ENCODE measurements at regions not wholly inside any gene's neighbourhood (a gene's known extent, or its start where the extent isn't known, plus 50 kb on each side); places are given as distances from the start of the nearest gene placed in this dataset.

- Histone ChIP-seq H2BK12ac (ENCODE audit: low read depth, low read length) (no peak overlapping the region), H3K4ac (replicated peaks; ENCODE audit: insufficient read length, low read depth, low read length) (no peak overlapping the region), H3K4me1 (replicated peaks in 1 of 4; ENCODE audit: control insufficient read depth in 3 of 4, insufficient read depth in 4 of 4, low read length in 3 of 4) (no peaks in the 10 kb centered on the region), H3K4me2 (ENCODE audit: insufficient read depth in 1 of 2, low read depth in 2 of 2, low read length in 2 of 2) (no peak overlapping the region), H3K9me3 (ENCODE audit: insufficient read depth in 2 of 2, low read depth in 1 of 2, low read length in 1 of 2) (no peaks in the 10 kb centered on the region), H3K18ac (ENCODE audit: extremely low read depth, low read length) (no peak overlapping the region), H3K23me2 (ENCODE audit: low read depth, low read length) (no peaks in the 10 kb centered on the region), H3K36me3 (ENCODE audit: control insufficient read depth in 2 of 4, insufficient read depth in 4 of 4, low read length in 3 of 4) (no peaks in the 10 kb centered on the region), H4K91ac (replicated peaks; ENCODE audit: insufficient read length, low read length) (no peak overlapping the region), H3K9ac (replicated peaks in 1 of 4; ENCODE audit: extremely low read depth in 1 of 4, low read depth in 3 of 4, low read length in 3 of 4) (no peak overlapping the region), H2BK5ac (ENCODE audit: low read depth, low read length) (no peak overlapping the region), H3K56ac (replicated peaks; ENCODE audit: insufficient read length, low read depth, low read length) (no peak overlapping the region), H3K27me3 (replicated peaks in 1 of 4; ENCODE audit: control insufficient read depth in 3 of 4, extremely low read depth in 1 of 4, insufficient read depth in 3 of 4, low read length in 3 of 4) (no peaks in the 10 kb centered on the region), H4K5ac (ENCODE audit: insufficient read length, low read depth, low read length) (no peak overlapping the region), H3K27ac (ENCODE audit: low read depth, low read length) (no peak overlapping the region), H3K14ac (ENCODE audit: insufficient read length) (no peak overlapping the region), H4K8ac (ENCODE audit: extremely low read depth, insufficient read depth, low read length) (peak overlapping the region; percentile 28; the same call in 1 of the 2 replicates), H2BK120ac (replicated peaks; ENCODE audit: low read depth, low read length) (no peak overlapping the region), H2AK5ac (ENCODE audit: low read depth, low read length) (no peak overlapping the region), H4K20me1 (replicated peaks in 1 of 2; ENCODE audit: control insufficient read depth in 1 of 2, insufficient read depth in 2 of 2, low read length in 2 of 2) (no peaks in the 10 kb centered on the region), H3K4me3 (ENCODE audit: extremely low read depth in 1 of 4, insufficient read depth in 2 of 4, low read depth in 3 of 4, low read length in 4 of 4) (no peak overlapping the region), H2AFZ (ENCODE audit: low read length) (no peak overlapping the region), H3K79me1 (ENCODE audit: low read depth, low read length) (no peaks in the 10 kb centered on the region; the same call in 1 of the 2 replicates), H2BK20ac (ENCODE audit: low read length) (peak overlapping the region; percentile 11; the same call in 1 of the 2 replicates), H3K79me2 (ENCODE audit: control insufficient read depth in 1 of 2, insufficient read depth in 2 of 2, low read length in 2 of 2) (no peaks in the 10 kb centered on the region), H3K23ac (ENCODE audit: insufficient read length) (no peak overlapping the region), H2BK15ac (ENCODE audit: low read length) (peak overlapping the region; percentile 31; the same call in 1 of the 2 replicates)
- CTCF ChIA-PET (ENCODE audit: partially characterized antibody), result interaction anchor here (0.8 to 12.2 kb wide), 33 partner anchors 8 to 1282 kb away, joined by 3 to 130 read pairs (median 4); partner anchors contain the start of gene VCAN
- WGBS, 2 experiments (ENCODE audit: extremely low coverage in 1 of 2, insufficient coverage in 1 of 2, insufficient read length in 1 of 2, insufficient replicate concordance in 2 of 2, low coverage in 1 of 2, low lambda C conversion rate in 2 of 2, missing lambda C conversion rate in 1 of 2), result 91% methylated on average over 4 of the region's 4 CpGs; no CpG with 5 or more reads in 1 of the 2 experiments
- TF ChIP-seq ZNF274 (IDR thresholded peaks at IDR 0.05; ENCODE audit: borderline replicate concordance, extremely low read depth, low read length) (no peak), SP4 (IDR thresholded peaks at IDR 0.05; ENCODE audit: low read length) (no peak), HDAC6 (IDR thresholded peaks at IDR 0.05; ENCODE audit: low read depth, low read length) (no peak), BCL11A (IDR thresholded peaks at IDR 0.05; ENCODE audit: low read depth in 2 of 2, low read length in 2 of 2) (no peak), RBBP5 (IDR thresholded peaks at IDR 0.05; ENCODE audit: borderline replicate concordance, low read depth, low read length) (no peak), FOSL1 (IDR thresholded peaks at IDR 0.05; ENCODE audit: insufficient read depth, low read depth, low read length) (no peak), SUZ12 (IDR thresholded peaks at IDR 0.05; ENCODE audit: low read length) (no peak), CREB1 (IDR thresholded peaks at IDR 0.05) (no peak), ATF3 (IDR thresholded peaks at IDR 0.05; ENCODE audit: insufficient read depth, low read depth, low read length) (no peak), KDM4A (IDR thresholded peaks at IDR 0.05; ENCODE audit: low read depth, low read length, severe bottlenecking) (no peak)
- TF ChIP-seq, protein P1, sequence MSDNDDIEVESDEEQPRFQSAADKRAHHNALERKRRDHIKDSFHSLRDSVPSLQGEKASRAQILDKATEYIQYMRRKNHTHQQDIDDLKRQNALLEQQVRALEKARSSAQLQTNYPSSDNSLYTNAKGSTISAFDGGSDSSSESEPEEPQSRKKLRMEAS (IDR thresholded peaks at IDR 0.05), result no peak
- POLR2A ChIA-PET (ENCODE audit: partially characterized antibody), result interaction anchor here (0.5 to 0.9 kb wide), 2 partner anchors 12 to 1205 kb away, joined by 3 read pairs; no protein-coding TSS in a partner anchor
- no peak for DNase-seq (ENCODE audit: low read depth in 1 of 2, low spot score in 2 of 2)
- FAIRE-seq, result no peak
These were observed 70.8 kb upstream of the RPS23 start for GRCh38 chr5:82348784-82349425.

Measured in H1 (cell line).